ENCODE measurements at regions not wholly inside any gene's neighbourhood (a gene's known extent, or its start where the extent isn't known, plus 50 kb on each side); places are given as distances from the start of the nearest gene placed in this dataset.

- no peak for DNase-seq (ENCODE audit: low read depth)
Measured at GRCh38 chr2:239569401-239570090, 168.7 kb upstream of the HDAC4 start.

DNA sequence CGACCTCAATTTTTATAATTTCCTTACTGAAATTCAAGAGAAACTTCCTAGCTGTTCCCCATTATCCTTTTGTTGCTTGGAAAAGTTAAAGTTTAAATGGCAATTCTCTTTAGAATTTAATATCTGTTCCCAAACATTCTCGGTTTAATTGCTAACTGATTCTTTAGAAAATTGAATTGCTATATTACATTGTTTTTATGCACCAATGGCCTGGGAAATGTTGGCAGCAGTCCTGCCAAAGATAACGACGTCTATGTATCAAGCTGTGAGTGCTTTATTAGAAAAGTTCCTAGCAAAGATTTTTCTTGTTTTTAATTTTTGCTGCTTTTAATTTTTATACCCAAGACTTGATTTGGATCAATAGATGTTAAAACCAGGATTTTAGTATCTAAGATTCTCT lies 167.8 kb upstream of the HDAC4 start:
- no peak for DNase-seq (ENCODE audit: low read depth)

DNA sequence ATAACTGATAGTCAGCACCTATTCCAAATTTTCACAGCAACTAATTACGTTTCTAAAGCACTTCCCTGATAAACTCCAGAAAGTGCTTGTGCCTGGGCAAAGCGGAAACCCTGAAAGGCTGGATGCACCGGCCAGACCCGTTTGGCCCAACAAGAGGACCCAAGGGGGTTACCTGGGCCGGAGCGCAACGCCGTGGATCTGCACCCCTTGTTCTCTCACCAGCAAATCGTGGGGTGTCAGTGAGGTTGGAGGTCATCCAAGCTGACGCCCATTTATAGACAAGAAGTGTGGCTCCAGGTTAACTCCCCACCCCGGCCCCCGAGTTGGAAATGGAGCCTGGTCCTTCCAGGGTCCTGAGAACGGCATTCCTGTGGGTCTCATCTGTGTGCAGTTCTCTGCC lies 167.0 kb upstream of the HDAC4 start:
- DNase-seq (ENCODE audit: low read depth) = no peak

DNA sequence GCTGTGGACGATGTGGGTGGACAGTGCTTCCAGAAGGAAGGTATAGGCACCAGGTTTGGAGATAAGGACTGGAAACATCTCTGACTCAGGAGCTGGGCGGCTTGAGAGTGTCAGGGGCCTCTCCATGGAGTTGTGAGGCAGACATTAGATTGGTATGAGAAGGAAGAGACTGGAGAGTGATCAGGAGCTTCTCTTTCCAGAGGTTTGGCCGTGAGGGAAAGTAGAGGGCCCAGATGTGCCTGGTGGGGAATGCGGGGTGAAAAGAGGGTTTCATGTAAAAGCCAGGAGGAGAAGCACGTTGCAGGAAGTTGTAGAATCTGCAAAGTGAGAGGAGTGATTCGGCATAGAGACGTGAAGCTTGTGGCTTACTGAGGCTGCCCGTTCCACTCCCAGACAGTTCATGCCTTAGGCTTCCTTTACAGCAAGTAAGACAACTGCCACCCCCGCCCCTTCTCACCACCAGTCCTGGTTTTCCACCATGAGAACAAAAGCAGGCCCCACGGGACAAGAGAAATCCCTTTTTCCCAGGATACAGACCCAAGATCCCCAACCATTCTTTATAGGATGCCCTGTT lies 166.3 kb upstream of the HDAC4 start:
- DNase-seq (ENCODE audit: low read depth) = no peak

DNA sequence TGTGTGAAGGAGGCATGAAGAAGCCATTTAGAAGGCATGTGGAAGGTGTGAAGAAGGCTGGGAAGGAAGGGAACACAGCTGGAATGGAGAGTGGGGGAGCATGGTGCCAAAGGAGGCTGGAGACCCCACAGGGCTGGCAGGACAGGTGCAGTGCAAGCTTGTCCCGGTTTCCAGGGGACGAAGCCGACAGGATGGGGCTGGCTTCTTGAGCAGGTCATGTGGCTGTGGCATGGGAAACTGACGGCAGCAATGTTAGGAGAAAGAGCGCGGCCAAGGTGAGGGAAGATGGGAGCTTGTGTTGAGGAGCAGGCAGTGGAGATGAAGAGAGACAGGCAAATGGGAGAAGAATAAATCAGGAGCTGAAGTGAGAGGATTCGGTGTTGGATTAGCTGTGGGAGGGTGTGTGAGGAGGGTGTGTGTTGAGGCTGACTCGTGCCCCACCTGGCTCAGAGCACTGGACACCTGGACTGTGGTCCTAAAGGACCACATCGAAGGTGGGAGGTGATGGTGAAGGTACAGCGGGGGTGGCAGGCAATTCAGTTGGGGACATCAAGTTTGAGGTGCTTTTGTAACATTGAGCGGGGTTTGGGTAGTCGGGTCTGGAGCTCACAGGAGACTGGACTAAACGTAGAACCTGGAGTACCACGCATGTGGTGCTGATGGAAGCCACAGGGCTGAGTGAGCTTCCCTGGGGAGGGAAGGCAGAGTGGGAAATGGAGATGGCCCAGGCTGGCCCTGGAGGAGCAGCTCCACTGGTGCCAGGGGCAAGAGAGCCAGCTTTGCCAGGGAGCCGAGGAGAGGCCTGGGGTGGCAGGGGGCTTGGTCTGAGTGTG lies 165.6 kb upstream of the HDAC4 start:
- DNase-seq (ENCODE audit: low read depth) = no peak

GRCh38 chr2:239564587-239564986 lies 163.8 kb upstream of the HDAC4 start:
- no peak for DNase-seq (ENCODE audit: low read depth)

DNA sequence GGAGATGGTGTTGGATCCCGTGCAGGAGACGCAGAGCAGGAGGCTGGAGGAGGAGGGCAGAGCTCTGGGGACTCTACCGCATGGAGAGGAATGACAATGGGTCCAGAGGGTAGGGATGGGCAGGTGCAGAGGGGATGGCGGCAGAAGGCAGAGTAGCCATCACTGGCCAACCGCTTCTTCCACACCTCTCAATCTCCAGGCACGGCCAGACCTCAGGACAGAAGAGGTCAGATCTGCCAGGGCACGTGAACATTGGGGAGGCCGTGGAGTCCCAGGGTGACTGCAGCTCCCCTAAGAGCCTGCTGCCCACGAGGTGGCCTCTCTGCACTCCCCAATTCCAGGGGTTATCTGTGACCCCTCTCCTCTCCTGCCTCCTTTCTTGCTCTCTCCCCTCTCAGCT lies 162.7 kb upstream of the HDAC4 start:
- no peak for DNase-seq (ENCODE audit: low read depth)

DNA sequence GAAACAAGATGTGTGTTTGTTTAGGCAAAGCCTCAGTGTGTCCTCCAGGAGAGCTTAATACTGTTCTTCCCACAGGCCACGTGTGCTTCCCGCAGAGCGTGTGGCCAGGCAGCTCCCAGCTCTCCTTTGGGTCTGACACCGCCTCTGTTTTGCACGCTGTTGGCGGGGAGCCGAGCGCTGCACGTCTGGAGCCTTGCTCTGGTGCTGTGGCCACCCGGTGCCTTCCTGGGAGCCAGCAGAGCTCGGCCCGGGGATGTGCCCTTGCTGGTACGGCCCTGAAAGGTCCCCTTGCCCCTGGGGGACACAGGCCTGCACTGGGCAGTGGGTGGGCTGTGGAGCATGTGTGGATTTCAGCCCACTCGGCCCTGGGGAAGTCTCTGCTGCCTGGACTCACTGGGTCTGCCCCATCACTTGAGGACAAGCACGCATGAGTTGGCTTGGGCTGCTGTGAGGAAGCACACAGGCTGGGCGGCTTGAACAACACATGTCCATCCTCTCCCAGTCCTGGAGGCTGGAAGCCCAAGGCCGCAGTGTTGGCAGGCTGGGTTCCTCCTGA lies 160.7 kb upstream of the HDAC4 start:
- no peak for DNase-seq (ENCODE audit: low read depth)

GRCh38 chr2:239559417-239560261 lies 158.8 kb upstream of the HDAC4 start:
- DNase-seq (ENCODE audit: low read depth) = no peak

DNA sequence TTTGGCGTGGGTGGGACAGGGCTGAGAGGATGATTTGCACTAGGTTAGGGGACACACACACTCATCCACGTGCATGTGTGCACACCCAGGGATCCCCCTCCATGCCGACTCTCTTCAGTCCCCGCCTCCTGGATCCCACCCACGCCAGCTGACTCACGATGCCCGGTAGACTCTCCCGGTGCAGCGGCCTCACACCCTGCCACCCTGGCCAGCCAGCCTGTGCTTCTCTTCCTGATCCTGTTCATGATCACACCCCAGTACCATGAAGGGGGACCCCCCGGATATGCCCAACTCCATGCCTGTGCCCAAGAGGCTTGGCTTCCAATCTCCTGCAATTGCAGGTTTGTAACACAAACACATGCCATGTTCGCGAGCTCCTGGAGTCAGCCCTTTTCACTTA lies 157.8 kb upstream of the HDAC4 start:
- no peak for DNase-seq (ENCODE audit: low read depth)

DNA sequence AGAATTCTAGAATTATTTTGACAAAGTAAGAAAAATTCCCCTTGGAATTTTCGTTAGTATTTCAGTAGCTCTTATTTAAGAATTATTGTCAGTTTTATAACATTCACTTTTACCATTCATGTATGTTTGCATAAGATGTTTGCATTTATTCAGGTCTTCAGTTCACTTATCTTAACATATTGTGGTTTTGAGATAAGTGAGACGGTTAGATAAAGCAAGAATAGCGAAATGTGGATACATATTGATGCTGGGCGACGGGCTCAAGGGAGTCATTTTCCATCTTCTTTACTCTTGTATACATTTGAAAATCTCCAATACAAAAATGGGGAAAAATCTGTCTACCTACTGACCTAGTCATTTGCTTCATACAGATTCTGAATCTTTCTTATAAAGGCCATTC lies 156.7 kb upstream of the HDAC4 start:
- no peak for DNase-seq (ENCODE audit: low read depth)

DNA sequence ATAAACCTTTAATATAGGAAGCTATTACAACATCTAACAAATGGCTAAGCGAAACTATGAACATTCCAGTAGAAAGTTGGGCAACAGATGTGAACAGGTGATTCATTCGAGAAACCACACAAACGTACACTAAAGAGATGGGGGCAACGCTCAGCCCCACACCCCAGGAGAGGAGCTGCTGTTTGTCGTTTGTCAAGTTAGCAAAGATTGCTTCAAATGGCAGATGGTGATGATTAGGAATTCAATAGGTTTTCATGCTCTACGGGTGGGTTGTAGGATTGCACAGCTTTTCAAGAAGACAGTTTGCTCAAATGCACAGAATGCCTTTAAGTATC lies 154.7 kb upstream of the HDAC4 start:
- DNase-seq (ENCODE audit: low read depth) = no peak

GRCh38 chr2:239554766-239555570 lies 154.1 kb upstream of the HDAC4 start:
- DNase-seq (ENCODE audit: low read depth) = no peak

- DNase-seq (ENCODE audit: low read depth) = no peak
Measured at GRCh38 chr2:239553376-239554000, 152.7 kb upstream of the HDAC4 start.

DNA sequence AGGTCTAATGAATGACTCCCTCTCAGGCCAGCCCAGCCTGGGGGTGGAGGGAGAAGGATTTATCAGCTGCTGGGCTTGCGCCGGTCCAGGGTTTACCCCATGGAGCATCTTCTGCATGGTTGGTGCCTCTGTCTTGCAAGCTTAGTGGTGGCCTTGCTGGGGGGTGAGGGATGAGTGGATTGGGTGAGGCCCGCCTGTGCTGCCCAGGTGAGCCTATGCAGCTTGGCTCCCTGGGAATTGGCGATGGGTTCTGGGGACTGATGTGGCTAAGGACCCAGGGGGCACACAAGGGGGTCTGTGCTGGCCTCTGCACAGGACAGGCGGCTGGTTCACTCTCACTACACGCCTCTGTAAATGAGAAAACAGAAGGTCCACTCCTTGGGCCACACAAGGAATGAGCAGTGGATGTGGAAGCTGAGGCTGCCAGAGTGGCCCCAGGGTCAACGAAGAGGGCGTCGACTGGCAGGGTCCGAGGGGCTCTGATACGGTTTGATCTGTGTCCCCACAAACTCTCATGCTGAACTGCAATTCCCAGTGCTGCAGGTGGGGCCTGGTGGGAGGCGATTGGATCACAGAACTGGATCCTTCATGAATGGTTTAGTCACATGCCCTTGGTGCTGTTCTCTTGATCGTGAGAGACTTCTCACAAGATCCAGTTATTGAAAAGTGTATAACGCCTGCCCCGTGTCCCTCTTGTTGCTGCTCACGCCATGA lies 151.6 kb upstream of the HDAC4 start:
- no peak for DNase-seq (ENCODE audit: low read depth)

GRCh38 chr2:239551206-239551605 lies 150.4 kb upstream of the HDAC4 start:
- DNase-seq (ENCODE audit: low read depth) = no peak

- DNase-seq (ENCODE audit: low read depth) = no peak
Measured at GRCh38 chr2:239550357-239550756, 149.5 kb upstream of the HDAC4 start.

DNA sequence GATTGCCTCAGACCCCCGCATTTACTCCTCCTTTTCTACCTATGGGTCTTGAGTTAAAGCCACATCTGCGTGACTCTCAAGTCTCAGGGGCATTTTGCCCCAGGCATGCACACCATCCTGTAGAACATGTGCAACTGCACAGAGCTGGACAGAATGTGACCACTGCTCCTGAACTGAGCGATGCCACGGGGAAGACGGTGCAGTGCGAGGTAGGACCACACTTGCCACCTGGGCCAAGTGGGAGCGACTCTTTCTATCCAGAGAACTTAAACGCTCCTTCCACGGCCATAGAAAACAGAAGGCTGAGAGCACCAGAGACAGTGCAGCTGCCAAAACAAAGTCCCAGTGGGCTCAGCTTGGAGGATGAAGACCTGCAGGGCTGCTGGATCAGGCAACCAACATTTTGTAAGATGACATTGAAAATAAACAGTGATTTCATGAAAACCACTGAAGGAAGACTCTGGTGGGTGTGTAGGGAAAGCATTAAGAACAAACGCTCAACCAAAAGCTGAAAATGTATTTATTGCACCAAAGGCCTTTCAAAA lies 149.0 kb upstream of the HDAC4 start:
- no peak for DNase-seq (ENCODE audit: low read depth)

GRCh38 chr2:239548965-239549595 lies 148.3 kb upstream of the HDAC4 start:
- no peak for DNase-seq (ENCODE audit: low read depth)

Measured in activated T-helper 9 cell treated with anti-CD3 and anti-CD28 coated beads, Interleukin-2, amount 50 U/mL, for 16 hours (primary cell).